G401 (cell line): ENCODE measurements at regions not wholly inside any gene's neighbourhood (a gene's known extent, or its start where the extent isn't known, plus 50 kb on each side); places are given as distances from the start of the nearest gene placed in this dataset.
"Not testable (repeated sequence)": the region's sequence is repeated elsewhere in the genome, so short reads cannot be mapped to it uniquely, and the experiment has no call there.

ENCODE experiments used
- DNase-seq: peaks from one replicate; pipeline ENCODE4 v3.0.0-alpha.2; 2015; ENCODE audit warnings: low spot score
- in situ Hi-C: cut with HindIII; loops from 2 replicates; pipeline ENCODE4 v1.10.0; 2016; ENCODE audit warnings: low sequenced_read_pairs, mixed read lengths

- in situ Hi-C loops = no loop called here
- DNase-seq = peak; percentile 91
Observed at GRCh38 chr12:131643631-131644452, 67.0 kb upstream of the SFSWAP start.

- in situ Hi-C loops = no loop called here
- DNase-seq = no peak
Observed at GRCh38 chr12:131644481-131644880, 66.4 kb upstream of the SFSWAP start.

- DNase-seq, in situ Hi-C loops: not testable (repeated sequence)
Observed at GRCh38 chr12:131644917-131645316, 66.0 kb upstream of the SFSWAP start.

- in situ Hi-C loops, DNase-seq: not testable (repeated sequence)
Observed at GRCh38 chr12:131645557-131645956, 65.3 kb upstream of the SFSWAP start.

GRCh38 chr12:131646444-131646843 is 64.4 kb upstream of the SFSWAP start:
- DNase-seq = not testable (repeated sequence)

GRCh38 chr12:131647667-131648066 is 63.2 kb upstream of the SFSWAP start:
- in situ Hi-C loops = no loop called here
- no peak for DNase-seq

More at GRCh38 chr12:131646444-131646843, 64.4 kb upstream of the SFSWAP start:
- in situ Hi-C loops = not testable (repeated sequence)

- in situ Hi-C loops, DNase-seq: not testable (repeated sequence)
Observed at GRCh38 chr12:131655469-131656174, 55.3 kb upstream of the SFSWAP start.

- in situ Hi-C loops = not testable (repeated sequence)
Observed at GRCh38 chr12:131656796-131657195, 54.1 kb upstream of the SFSWAP start.

GRCh38 chr12:131658605-131659004 is 52.3 kb upstream of the SFSWAP start:
- in situ Hi-C loops, DNase-seq: not testable (repeated sequence)

More at GRCh38 chr12:131656796-131657195, 54.1 kb upstream of the SFSWAP start:
- DNase-seq = not testable (repeated sequence)

- in situ Hi-C loops, DNase-seq: not testable (repeated sequence)
Observed at GRCh38 chr12:131659484-131659883, 51.4 kb upstream of the SFSWAP start.

- in situ Hi-C loops, DNase-seq: not testable (repeated sequence)
Observed at GRCh38 chr12:131659976-131660375, 50.9 kb upstream of the SFSWAP start.

- in situ Hi-C loops, DNase-seq: not testable (repeated sequence)
Observed at GRCh38 chr12:131660401-131660800, 50.5 kb upstream of the SFSWAP start.
